ENCODE measurements at regions not wholly inside any gene's neighbourhood (a gene's known extent, or its start where the extent isn't known, plus 50 kb on each side); places are given as distances from the start of the nearest gene placed in this dataset.

DNA sequence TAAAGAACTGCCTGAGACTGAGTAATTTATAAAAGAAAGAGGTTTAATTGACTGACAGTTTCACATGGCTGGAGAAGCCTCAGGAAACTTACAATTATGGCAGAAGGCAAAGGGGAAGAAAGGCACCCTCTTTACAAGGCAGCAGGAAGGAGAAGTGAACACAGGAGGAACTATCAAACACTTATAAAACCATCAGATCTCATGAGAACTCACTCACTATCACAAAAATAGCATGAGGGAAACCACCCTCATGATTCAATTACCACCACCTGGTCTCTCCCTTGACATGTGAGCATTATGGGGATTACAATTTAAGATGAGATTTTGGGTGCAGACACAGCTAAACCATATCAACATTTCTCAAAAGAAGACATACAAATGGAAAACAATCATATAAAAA, 266.3 kb downstream of the EPM2A start:
- DNase-seq (ENCODE audit: low read depth in 2 of 2), result no peak

GRCh38 chr6:145475794-145476396, 259.4 kb downstream of the EPM2A start:
- DNase-seq (ENCODE audit: low read depth in 2 of 2), result no peak

GRCh38 chr6:145480024-145480423, 255.3 kb downstream of the EPM2A start:
- DNase-seq (ENCODE audit: low read depth in 2 of 2), result no peak

DNA sequence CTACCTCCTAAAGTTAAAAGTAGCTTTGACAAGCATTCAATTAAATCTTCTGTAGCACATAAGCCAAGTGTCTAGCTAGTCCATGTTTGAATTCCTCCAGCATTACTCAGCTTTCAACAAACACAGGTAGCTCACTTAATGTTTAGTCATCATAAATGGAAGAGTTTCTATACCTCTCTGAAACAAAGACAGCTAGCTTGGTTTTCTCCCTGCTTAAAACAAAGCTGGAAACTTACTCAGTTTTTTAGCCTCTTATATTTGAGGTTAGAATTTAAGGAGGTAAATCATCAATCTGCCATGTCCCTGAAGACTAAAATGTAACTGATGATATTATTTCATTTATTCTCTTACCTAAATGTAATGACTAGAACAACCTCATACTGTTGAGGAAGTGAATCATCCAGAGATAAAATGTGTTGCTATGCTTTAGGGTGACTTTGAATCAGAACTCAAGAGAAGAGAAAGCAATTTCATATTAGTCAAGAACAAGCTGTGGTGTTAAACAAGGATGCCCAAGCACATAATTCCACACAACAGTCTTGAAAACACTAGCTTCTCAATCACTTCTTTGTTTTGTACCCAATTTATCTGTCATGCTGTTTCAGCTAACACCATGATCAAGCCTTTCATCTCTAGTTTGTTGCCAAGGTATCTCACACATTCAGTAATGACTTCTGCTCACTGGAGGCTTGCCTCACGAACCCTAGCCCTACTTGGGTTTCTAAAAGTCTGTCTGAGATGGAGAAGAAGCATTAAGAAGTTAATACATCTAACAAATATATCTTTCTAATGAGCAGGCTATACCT, 251.9 kb downstream of the EPM2A start:
- no peak for DNase-seq (ENCODE audit: low read depth in 2 of 2)

- DNase-seq (ENCODE audit: low read depth in 2 of 2), result no peak
Observed at GRCh38 chr6:145485288-145485687, 250.0 kb downstream of the EPM2A start.

DNA sequence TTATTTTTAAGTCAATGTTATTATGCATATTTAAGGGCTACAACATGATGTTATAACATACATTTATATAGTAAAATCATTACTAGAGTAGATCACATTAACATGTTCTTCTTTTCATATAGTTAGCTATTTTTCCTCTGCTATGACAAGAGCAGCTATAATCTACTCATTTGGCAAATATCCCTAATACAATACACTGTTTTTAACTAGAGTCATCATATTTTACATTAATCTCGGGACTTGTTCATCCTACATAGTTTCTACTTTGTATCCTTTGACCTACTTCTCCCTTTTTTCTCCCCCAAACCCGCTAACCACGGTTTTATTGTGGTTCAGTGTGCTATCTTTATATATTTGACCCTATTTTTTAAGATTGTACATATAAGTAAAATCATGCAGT, 249.0 kb downstream of the EPM2A start:
- DNase-seq (ENCODE audit: low read depth in 2 of 2), result no peak

- DNase-seq (ENCODE audit: low read depth in 2 of 2), result no peak
Observed at GRCh38 chr6:145489583-145489982, 245.7 kb downstream of the EPM2A start.

GRCh38 chr6:145490068-145490467, 245.3 kb downstream of the EPM2A start:
- no peak for DNase-seq (ENCODE audit: low read depth in 2 of 2)

DNA sequence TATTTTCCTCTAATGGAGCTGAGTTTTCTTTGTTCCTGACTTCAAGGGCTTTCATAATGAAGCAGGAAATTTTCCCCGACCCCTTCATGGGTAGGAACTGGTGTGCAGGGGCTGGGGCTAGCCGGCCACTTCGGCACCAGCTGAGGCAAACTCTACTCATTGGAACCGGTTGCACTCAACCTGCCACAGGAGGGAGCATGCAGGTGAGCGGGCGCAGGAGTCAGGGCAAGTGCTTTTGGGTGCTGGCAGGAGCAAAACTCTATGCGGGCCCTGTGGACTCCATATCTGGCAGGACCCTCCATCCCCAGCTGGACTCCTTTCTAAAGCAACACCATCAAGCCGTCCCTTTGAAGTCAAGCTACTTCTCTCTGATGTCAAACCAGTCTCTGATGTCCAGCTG, 244.2 kb downstream of the EPM2A start:
- no peak for DNase-seq (ENCODE audit: low read depth in 2 of 2)

- DNase-seq (ENCODE audit: low read depth in 2 of 2), result no peak
Observed at GRCh38 chr6:145497006-145497405, 238.3 kb downstream of the EPM2A start.

DNA sequence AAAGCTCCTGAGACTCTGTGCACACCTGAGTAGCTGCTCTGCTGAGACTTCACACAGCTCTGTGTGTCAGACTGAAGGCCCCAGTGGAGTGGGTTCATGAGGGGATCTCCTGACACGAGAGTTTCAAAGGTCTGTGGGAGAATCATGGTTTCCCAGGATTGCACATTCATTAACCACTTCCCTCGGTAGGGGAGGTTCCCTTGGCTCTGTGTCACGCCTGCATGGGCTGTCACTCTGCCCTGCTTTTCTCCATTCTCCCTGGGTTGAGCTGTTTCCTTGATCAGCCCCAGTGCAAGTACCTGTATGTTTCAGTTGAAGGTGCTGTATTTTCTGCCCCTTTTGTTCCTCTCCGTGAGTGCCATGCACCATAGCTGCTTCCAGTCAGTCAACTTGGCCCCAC, 236.9 kb downstream of the EPM2A start:
- DNase-seq (ENCODE audit: low read depth in 2 of 2), result no peak

DNA sequence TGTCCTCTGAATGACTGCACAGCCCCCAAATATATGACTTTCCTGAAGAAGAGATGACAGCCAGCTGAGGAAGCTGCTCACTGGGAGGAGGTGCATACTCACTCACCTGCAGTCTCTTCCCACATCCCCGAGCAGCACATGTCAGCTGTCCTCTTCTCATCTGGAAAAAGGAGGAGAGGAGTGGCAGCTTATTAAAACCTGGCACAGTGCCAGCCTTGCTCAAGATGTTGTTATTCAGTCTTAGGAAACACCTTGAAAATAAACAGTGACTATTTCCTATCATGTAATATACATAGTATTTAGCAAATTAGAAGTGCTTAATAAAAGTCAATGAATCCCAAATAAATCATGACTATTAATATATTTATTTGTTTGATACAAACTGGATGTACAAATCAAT, 232.9 kb downstream of the EPM2A start:
- DNase-seq (ENCODE audit: low read depth in 2 of 2), result no peak

DNA sequence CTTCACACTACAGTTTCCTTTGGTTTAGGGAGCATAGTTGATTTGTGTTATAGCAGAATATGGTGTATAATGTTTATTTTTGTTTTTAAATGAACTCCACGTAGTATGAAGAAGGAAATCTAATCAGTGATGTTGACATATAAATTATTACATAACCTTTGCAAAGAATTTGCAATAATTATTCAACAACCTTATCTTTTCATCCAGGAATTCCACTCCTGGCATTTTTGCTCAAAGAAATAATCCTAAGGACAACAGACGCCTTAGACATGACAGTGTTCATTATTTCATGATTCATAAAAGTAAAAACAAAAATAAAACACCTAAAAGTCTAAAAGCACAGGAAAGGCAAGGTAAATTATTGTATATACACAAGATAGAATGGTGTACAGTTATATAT, 229.2 kb downstream of the EPM2A start:
- DNase-seq (ENCODE audit: low read depth in 2 of 2), result no peak

GRCh38 chr6:145506565-145506964, 228.8 kb downstream of the EPM2A start:
- no peak for DNase-seq (ENCODE audit: low read depth in 2 of 2)

- no peak for DNase-seq (ENCODE audit: low read depth in 2 of 2)
Observed at GRCh38 chr6:145507239-145507638, 228.1 kb downstream of the EPM2A start.

DNA sequence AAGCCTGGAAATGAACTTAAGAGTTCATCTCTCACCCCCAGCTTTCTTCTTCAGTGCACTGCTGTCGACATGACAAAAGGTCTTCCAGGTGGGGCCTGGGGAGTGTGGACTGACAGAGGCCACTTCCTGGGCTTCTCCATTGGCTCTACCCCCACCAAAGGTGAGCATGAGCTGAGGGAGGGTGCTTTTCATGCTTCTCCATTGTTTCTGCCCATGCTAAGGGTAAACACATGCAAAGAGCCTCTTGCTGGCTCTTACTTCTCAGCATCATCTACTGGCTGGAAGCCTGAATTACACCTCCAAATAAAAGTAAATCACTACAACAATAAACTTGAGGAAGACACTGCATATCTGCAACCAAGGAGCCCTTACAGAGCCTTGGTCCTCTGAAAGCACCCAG, 227.2 kb downstream of the EPM2A start:
- DNase-seq (ENCODE audit: low read depth in 2 of 2), result no peak

DNA sequence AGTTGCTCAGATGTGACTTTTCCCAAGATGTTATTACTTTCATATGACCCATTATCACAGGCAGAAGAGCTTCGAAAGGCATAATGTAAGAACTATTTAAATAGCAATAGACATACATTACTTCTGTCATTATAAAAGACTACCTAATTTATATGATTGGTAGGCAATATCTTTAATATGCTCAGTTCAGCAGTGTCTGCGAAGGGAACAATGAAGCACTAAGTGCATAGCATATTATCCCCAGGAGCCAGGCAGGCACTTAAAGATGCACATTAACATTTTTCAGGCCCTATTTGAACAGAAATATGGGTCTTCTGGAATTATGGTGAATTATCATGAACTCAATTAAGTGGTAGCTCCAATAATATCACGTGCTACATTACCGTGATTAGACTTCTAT, 217.8 kb downstream of the EPM2A start:
- no peak for DNase-seq (ENCODE audit: low read depth in 2 of 2)

- no peak for DNase-seq (ENCODE audit: low read depth in 2 of 2)
Observed at GRCh38 chr6:145525038-145525437, 210.3 kb downstream of the EPM2A start.

DNA sequence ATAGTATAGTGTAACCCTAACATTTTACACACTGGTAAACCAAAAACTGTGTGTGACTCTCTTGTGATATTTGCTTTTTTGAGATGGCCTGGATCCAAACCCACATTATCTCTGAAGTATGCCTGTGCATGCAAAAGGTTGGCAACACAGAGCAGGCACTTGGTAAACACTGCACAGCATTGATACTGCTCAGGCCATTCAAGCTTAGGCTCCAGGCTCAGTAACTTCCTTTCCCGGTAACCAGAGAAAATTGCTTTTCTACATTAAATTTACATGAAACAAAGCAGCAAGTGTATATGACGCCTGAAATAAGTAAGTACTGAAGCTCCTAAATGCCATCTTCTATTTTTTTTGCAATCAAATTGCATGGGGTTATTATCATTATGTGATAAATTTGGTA, 205.7 kb downstream of the EPM2A start:
- DNase-seq (ENCODE audit: low read depth in 2 of 2), result no peak

DNA sequence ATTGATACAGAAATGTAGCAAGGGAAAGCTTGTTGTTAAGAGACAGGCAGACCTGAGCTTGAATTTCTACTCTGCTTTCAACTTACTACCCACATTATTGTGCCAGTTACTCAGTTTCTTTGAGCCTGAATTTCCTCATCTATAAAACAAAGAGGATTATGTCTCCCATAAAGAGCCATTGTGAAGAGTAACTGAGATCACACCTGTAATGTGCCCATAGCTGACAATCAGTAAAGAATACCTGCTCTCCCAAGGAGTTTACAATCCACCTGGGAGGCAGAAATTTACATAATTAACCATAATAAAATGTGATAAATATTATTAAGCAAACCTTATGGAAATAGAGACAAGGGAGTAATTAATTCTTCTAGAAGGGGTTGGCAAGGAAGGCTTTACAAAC, 204.9 kb downstream of the EPM2A start:
- DNase-seq (ENCODE audit: low read depth in 2 of 2), result no peak

GRCh38 chr6:145531032-145531431, 204.3 kb downstream of the EPM2A start:
- no peak for DNase-seq (ENCODE audit: low read depth in 2 of 2)

DNA sequence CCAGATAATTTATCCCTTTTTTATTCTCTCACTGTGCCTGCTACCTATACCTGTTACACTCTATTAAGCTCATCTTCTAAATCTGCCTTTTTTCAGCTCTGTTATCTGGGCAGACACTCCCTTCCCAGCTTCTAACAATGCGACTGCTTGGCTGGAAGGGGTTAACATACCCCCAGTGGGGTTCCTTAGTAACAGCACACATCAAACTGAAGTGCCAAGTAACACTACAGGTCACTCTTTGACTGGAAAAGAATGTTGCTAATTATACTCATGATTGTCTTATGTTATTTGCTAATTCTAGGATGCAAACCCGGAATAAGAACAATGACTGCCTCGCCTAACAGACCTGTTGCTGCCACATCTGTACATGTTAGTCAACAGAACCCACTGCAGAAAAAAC, 203.5 kb downstream of the EPM2A start:
- no peak for DNase-seq (ENCODE audit: low read depth in 2 of 2)

GRCh38 chr6:145532361-145532760, 203.0 kb downstream of the EPM2A start:
- DNase-seq (ENCODE audit: low read depth in 2 of 2), result no peak

DNA sequence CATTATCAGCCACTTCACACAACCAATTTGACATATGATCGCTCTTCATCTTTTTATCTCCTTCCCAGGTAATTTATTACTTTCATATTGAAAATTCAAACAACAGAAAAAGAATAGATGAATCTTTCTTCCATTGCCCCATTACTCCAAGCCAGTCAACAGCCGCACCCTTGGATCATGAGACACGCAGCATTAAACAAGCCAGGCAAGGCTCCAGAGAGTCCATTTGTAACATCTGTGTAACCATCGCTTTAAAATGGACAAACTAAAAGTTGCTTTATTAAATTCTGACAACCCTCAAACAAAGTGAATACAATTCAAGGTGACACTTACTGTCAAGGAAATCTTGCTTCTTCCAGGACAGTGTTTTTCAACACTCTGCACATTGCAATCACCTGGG, 200.3 kb downstream of the EPM2A start:
- no peak for DNase-seq (ENCODE audit: low read depth in 2 of 2)

Measured in stimulated activated CD4-positive, alpha-beta T cell treated with anti-CD3 and anti-CD28 coated beads, Interleukin-1b, Interleukin-23, amount 100 ng/mL, for 1 hour (primary cell).